Hepatocyte (in vitro differentiated cells): ENCODE measurements at regions not wholly inside any gene's neighbourhood (a gene's known extent, or its start where the extent isn't known, plus 50 kb on each side); places are given as distances from the start of the nearest gene placed in this dataset.
"Not testable (repeated sequence)": the region's sequence is repeated elsewhere in the genome, so short reads cannot be mapped to it uniquely, and the experiment has no call there.

Experiments
- DNase-seq: peaks from one replicate; pipeline ENCODE4 v3.0.0-alpha.2; 2016; ENCODE audit warnings: low spot score
- H2AFZ ChIP-seq: fragments of 200-600 bp; sonication (generic); 2 replicates; pipeline ENCODE4 v1.6.0; 2016; ENCODE audit warnings: antibody characterized with exemption, mild to moderate bottlenecking
- H3K27ac ChIP-seq: fragments of 200-600 bp; sonication (generic); 2 replicates; pipeline ENCODE4 v1.5.1; 2016; ENCODE audit warnings: mild to moderate bottlenecking
- H3K27me3 ChIP-seq: fragments of 200-600 bp; sonication (generic); 2 replicates; pipeline ENCODE4 v1.6.1; 2016
- H3K36me3 ChIP-seq: fragments of 200-600 bp; sonication (generic); replicated peaks from 2 replicates; pipeline ENCODE4 v1.5.1; 2016; ENCODE audit warnings: low read depth; ENCODE audit not compliant: insufficient read depth
- H3K4me1 ChIP-seq: fragments of 200-600 bp; sonication (generic); 2 replicates; pipeline ENCODE4 v1.5.1; 2016; ENCODE audit warnings: mild to moderate bottlenecking, moderate library complexity; ENCODE audit not compliant: insufficient read depth
- H3K4me2 ChIP-seq: fragments of 200-600 bp; sonication (generic); 2 replicates; pipeline ENCODE4 v1.6.0; 2016
- H3K4me3 ChIP-seq: fragments of 200-600 bp; sonication (generic); 2 replicates; pipeline ENCODE4 v1.5.1; 2016; ENCODE audit warnings: mild to moderate bottlenecking
- H3K79me2 ChIP-seq: fragments of 200-600 bp; sonication (generic); 2 replicates; pipeline ENCODE4 v1.6.0; 2017; ENCODE audit warnings: mild to moderate bottlenecking
- H3K9me2 ChIP-seq: fragments of 200-600 bp; sonication (generic); replicated peaks from 2 replicates; pipeline ENCODE4 v1.6.0; 2017; ENCODE audit warnings: mild to moderate bottlenecking; ENCODE audit not compliant: insufficient read depth
- H3K9me3 ChIP-seq: fragments of 200-600 bp; sonication (generic); 2 replicates; pipeline ENCODE4 v1.5.1; 2016; ENCODE audit warnings: low read depth, mild to moderate bottlenecking
- H4K20me1 ChIP-seq: fragments of 200-600 bp; sonication (generic); 2 replicates; pipeline ENCODE4 v1.6.0; 2016; ENCODE audit warnings: mild to moderate bottlenecking; ENCODE audit not compliant: insufficient read depth, poor library complexity, severe bottlenecking
- EZH2 ChIP-seq: fragments of 200-600 bp; sonication (generic); IDR thresholded peaks from 2 replicates; pipeline ENCODE4 v1.6.1; 2016; ENCODE audit warnings: antibody characterized with exemption, mild to moderate bottlenecking, borderline replicate concordance
- EZH2phosphoT487 ChIP-seq: fragments of 200-600 bp; sonication (generic); IDR thresholded peaks from one replicate; pipeline ENCODE4 v1.6.1; 2018; ENCODE audit warnings: antibody characterized with exemption, mild to moderate bottlenecking, low read depth, moderate library complexity; ENCODE audit not compliant: unreplicated experiment, severe bottlenecking
- WGBS: methylation state at CpG from one replicate; pipeline ENCODE4 v1.1.6; 2016; ENCODE audit warnings: low lambda C conversion rate; ENCODE audit errors: missing lambda C conversion rate; 5-methylcytosine and 5-hydroxymethylcytosine counted together
- TF ChIP-seq, protein P1 (sequence below): fragments of 200-600 bp; sonication (generic); IDR thresholded peaks from 2 replicates; pipeline ENCODE4 v1.5.1; 2016; ENCODE audit warnings: antibody characterized with exemption, mild to moderate bottlenecking; ENCODE audit not compliant: poor library complexity

DNA sequence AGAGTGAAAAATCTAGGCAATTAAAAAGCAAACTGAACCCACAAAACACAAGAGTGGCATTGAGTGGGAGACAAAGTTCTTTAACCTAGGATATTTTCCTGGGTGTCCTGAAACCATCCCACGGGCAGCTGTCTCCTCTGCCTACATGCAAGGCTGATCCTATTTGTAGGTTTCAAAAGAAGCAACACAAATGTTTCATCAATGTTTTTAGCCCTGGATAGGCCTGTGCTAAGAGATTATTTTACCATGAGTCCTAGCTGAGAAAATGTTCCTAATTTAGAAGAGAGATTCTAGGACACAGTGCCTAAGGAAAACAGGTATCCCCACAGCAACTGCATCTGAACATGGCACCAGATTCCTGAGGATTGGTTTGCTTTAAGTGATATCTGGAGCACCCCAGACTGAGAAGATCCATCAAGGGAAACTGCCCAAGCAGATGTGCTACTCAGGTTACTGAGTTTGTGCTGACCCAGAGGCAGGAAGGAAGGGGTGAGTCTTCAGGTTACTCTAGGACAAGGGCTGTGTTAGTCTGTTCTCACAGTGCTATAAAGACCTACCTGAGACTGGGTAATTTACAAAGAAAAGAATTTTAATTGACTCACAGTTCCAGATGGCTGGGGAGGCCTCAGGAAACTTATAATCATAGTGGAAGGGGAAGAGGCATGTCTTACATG is 111.6 kb upstream of the UST start:
- Histone ChIP-seq H3K4me3 (no peak overlapping the region), H3K4me1 (no peaks in the 10 kb centered on the region), H3K9me3 (no peaks in the 10 kb centered on the region), H3K79me2 (no peaks in the 10 kb centered on the region), H2AFZ (no peak overlapping the region), H3K4me2 (no peak overlapping the region), H3K27ac (no peak overlapping the region), H3K9me2 (no peaks in the 10 kb centered on the region), H3K36me3 (no peaks in the 10 kb centered on the region), H4K20me1 (no peaks in the 10 kb centered on the region), H3K27me3 (no peaks in the 10 kb centered on the region)
- TF ChIP-seq, protein P1, sequence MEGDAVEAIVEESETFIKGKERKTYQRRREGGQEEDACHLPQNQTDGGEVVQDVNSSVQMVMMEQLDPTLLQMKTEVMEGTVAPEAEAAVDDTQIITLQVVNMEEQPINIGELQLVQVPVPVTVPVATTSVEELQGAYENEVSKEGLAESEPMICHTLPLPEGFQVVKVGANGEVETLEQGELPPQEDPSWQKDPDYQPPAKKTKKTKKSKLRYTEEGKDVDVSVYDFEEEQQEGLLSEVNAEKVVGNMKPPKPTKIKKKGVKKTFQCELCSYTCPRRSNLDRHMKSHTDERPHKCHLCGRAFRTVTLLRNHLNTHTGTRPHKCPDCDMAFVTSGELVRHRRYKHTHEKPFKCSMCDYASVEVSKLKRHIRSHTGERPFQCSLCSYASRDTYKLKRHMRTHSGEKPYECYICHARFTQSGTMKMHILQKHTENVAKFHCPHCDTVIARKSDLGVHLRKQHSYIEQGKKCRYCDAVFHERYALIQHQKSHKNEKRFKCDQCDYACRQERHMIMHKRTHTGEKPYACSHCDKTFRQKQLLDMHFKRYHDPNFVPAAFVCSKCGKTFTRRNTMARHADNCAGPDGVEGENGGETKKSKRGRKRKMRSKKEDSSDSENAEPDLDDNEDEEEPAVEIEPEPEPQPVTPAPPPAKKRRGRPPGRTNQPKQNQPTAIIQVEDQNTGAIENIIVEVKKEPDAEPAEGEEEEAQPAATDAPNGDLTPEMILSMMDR = no peak
- TF ChIP-seq EZH2 (no peak), EZH2phosphoT487 (no peak)
- no peak for DNase-seq
- WGBS = 95% methylated on average over 1 of the region's 1 CpG

DNA sequence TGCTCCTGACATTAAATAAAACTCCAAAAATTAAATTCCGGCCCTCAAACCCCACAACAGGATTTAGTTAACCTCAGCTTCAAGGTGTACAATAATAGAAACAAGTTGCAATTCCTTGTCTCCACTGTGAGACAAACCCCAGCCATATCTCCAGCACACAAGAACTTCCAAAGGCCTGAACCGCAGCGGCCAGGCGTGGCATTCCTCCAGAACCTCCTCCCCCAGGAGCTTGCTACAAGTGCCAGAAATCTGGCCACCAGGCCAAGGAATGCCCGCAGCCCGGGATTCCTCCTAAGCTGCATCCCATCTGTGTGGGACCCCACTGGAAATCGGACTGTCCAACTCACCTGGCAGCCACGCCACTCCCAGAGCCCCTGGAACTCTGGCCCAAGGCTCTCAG is 105.0 kb upstream of the UST start:
- H4K20me1 ChIP-seq, H3K4me3 ChIP-seq, H3K27me3 ChIP-seq, H3K27ac ChIP-seq, DNase-seq, H3K36me3 ChIP-seq, H2AFZ ChIP-seq, H3K4me1 ChIP-seq, H3K4me2 ChIP-seq, H3K9me2 ChIP-seq, H3K79me2 ChIP-seq, H3K9me3 ChIP-seq: not testable (repeated sequence)
- 89% methylated on average over 6 of the region's 8 CpGs for WGBS

DNA sequence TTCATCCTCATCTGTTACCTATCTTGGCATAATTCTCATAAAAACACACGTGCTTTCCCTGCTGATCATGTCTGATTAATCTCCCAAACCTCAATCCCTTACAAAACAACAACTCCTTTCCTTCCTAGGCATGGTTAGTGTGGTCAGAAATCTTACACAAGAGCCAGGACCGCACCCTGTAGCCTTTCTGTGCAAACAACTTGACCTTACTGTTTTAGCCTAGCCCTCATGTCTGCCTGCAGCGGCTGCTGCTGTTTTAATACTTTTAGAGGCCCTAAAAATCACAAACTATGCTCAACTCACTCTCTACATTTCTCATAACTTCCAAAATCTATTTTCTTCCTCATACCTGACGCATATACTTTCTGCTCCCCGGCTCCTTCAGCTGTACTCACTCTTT is 103.6 kb upstream of the UST start:
- H3K4me3 ChIP-seq, H3K9me2 ChIP-seq, H3K4me2 ChIP-seq, H3K9me3 ChIP-seq, H3K27me3 ChIP-seq, H4K20me1 ChIP-seq, DNase-seq, H3K4me1 ChIP-seq, H2AFZ ChIP-seq, H3K79me2 ChIP-seq, H3K27ac ChIP-seq, H3K36me3 ChIP-seq: not testable (repeated sequence)
- WGBS = 79% methylated on average over 4 of the region's 5 CpGs

DNA sequence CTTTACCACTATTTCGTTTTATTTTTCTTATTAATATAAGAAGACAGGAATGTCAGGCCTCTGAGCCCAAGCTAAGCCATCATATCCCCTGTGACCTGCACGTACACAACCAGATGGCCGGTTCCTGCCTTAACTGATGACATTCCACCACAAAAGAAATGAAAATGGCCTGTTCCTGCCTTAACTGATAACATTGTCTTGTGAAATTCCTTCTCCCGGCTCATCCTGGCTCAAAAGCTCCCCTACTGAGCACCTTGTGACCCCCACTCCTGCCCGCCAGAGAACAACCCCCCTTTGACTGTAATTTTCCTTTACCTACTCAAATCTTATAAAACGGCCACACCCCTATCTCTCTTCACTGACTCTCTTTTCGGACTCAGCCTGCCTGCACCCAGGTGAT is 101.8 kb upstream of the UST start:
- not testable (repeated sequence) for H3K4me3 ChIP-seq, H4K20me1 ChIP-seq, H3K27me3 ChIP-seq, H3K4me1 ChIP-seq, H3K36me3 ChIP-seq, DNase-seq, H3K4me2 ChIP-seq, H2AFZ ChIP-seq, H3K9me3 ChIP-seq, H3K79me2 ChIP-seq, H3K9me2 ChIP-seq, H3K27ac ChIP-seq
- 34% methylated on average over 7 of the region's 7 CpGs for WGBS

DNA sequence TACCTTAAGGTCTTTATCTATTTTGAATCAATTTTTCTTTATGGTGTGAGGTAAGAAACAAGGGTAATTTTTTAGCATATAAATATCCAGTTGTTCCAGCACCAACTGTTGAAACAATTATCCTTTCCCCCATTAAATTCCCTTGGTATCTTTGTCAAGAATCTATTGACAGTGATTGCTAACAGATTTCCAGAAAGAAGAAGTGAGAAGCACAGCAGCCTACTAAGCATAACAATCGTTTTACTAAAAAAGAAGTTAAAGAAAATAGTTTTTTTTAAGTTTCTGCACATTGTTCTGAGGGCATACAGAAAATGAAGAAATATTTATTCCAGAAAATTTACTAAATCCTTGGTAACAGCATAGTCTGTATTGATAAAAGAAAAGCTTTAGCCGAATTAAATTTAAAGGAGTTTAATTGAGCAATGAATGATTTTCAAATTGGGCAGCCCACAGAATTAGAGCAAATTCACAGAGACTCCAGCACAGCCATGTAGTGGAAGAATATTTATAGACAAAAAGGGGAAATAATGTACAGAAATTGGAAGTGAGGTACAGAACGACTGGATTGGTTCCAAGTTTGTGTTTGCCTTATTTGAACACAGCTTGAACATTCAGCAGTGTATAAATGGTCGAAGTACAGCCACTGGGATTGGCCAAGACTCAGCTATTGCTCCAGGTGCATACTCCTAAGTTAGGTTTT is 97.9 kb upstream of the UST start:
- DNase-seq = no peak
- H3K4me1 ChIP-seq = no peaks in the 10 kb centered on the region
- H3K4me2 ChIP-seq = no peak overlapping the region
- TF ChIP-seq EZH2phosphoT487 = no peak
- TF ChIP-seq EZH2 = no peak
- TF ChIP-seq, protein P1 = no peak
- H3K36me3 ChIP-seq = no peaks in the 10 kb centered on the region
- no peak overlapping the region for H3K4me3 ChIP-seq
- H4K20me1 ChIP-seq = no peaks in the 10 kb centered on the region
- 70% methylated on average over 4 of the region's 4 CpGs for WGBS
- no peaks in the 10 kb centered on the region for H3K9me2 ChIP-seq
- no peaks in the 10 kb centered on the region for H3K9me3 ChIP-seq
- no peaks in the 10 kb centered on the region for H3K79me2 ChIP-seq
- no peak overlapping the region for H2AFZ ChIP-seq
- H3K27ac ChIP-seq = no peak overlapping the region
- H3K27me3 ChIP-seq = no peaks in the 10 kb centered on the region
